HFF-Myc (cell line): ENCODE measurements at regions not wholly inside any gene's neighbourhood (a gene's known extent, or its start where the extent isn't known, plus 50 kb on each side); places are given as distances from the start of the nearest gene placed in this dataset.

Experiments
- DNase-seq: peaks from one replicate; pipeline ENCODE4 v3.0.0-alpha.2; 2011; ENCODE audit warnings: low read depth; ENCODE audit errors: extremely low read depth
- H3K4me3 ChIP-seq: replicated peaks from 2 replicates; pipeline ENCODE4 v1.5.1; 2011; ENCODE audit warnings: low read depth, mild to moderate bottlenecking, control low read depth, low read length
- CTCF ChIP-seq: IDR thresholded peaks from 2 replicates; pipeline ENCODE4 v1.5.1; 2012; ENCODE audit warnings: mild to moderate bottlenecking, low read depth, low read length, control low read depth; ENCODE audit errors: missing control alignments

DNA sequence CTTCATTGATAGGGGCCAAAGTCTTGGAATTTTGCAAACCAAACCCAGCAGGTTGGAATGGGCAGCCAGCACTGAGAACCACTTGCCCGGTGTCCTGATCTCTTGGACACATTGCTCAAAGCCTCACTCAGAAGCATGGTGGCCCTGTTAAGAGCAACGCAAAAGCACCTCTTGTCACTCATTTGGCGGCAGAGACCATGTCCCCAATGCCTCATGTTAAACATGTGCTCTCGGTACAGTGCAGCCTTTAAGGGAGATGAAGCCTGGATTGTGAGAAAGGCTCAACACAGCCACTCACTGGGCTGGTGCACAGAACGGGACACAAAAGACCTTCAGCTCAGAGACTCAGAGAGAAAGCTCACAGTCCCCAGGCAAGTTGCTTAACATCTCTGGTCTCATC lies 298.4 kb upstream of the PRDM1 start:
- DNase-seq, result no peak
- H3K4me3 ChIP-seq, result no peak overlapping the region
- TF ChIP-seq CTCF, result no peak

DNA sequence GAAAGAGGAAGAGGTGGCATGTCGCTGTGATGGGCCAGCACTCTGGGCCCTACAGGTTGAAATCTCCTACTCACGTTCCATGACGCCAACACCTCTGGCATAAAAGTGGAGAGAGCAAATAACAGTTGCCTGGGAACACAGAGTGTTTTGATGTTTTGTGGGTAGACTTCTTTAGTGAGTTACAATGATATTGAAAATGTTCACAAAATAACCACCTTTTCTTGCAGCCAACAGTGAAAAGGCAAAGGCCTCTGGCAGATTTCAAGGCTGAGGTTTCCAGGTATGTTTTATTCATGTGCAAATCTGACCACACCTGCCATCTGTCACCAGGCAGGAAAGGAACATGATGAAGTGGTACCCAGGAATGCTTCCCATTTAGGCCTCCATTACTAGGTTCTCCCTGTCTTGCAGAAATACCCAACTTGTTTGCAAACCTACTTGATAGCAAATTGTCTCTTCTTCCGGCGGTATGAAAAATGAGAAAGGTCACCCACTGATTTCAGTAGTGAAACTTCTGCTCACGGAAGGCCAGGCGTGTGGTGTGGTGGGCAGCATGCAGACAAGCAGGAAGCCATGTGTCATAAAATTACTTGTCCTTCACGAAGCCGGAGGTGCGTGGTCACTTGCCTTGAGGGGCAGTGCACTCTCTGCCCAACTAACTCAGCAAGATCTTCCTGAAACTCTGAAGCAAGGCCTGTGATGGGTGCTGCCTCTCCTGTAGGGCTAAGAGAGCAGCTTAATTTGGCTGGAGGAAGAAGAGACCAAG lies 299.1 kb upstream of the PRDM1 start:
- no peak overlapping the region for H3K4me3 ChIP-seq
- DNase-seq, result no peak
- TF ChIP-seq CTCF, result no peak

DNA sequence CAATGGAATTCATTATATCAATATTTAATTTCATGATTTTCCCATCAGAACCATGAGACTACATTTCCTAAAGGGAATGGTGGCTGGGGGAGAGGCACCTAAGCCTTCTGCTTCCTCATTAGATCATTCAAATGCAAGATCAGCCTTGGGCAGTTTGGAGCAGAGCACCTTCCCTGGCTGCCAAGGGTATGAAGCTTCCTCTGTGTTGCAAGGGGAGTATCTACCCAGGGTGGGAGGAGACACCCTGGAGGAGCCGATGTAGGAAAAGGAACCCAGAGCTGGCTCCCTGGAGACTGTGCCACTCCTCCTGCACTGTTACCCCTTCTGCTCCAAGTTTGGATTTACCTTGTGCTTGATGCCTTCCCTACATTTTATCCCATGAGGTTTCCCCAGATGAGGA lies 299.7 kb upstream of the PRDM1 start:
- TF ChIP-seq CTCF, result no peak
- no peak for DNase-seq
- H3K4me3 ChIP-seq, result no peak overlapping the region

GRCh38 chr6:105785066-105785811 lies 300.9 kb upstream of the PRDM1 start:
- no peak overlapping the region for H3K4me3 ChIP-seq
- DNase-seq, result no peak
- no peak for TF ChIP-seq CTCF

DNA sequence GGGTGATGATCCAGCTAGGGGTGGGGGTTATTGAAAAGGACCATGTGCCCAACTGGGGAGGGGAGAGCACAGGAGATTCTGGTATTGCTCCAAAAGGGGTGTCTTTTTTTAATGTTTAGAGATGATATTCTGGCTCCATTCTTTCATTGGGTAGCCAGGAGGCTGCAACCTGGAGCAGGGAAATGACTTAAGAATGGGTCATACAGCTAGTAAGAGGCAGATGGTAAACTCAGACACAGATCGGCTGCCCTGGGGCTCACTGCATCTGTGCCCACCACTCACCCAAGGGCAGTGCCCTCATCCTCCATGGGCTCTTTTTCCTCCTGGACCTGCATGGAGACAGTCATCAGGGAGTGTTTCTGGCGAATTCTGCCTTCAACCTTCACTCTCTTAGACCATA lies 302.0 kb upstream of the PRDM1 start:
- no peak overlapping the region for H3K4me3 ChIP-seq
- no peak for TF ChIP-seq CTCF
- DNase-seq, result no peak

GRCh38 chr6:105783333-105783935 lies 302.7 kb upstream of the PRDM1 start:
- no peak for TF ChIP-seq CTCF
- no peak for DNase-seq
- no peak overlapping the region for H3K4me3 ChIP-seq
